ENCODE measurements at regions not wholly inside any gene's neighbourhood (a gene's known extent, or its start where the extent isn't known, plus 50 kb on each side); places are given as distances from the start of the nearest gene placed in this dataset.

DNA sequence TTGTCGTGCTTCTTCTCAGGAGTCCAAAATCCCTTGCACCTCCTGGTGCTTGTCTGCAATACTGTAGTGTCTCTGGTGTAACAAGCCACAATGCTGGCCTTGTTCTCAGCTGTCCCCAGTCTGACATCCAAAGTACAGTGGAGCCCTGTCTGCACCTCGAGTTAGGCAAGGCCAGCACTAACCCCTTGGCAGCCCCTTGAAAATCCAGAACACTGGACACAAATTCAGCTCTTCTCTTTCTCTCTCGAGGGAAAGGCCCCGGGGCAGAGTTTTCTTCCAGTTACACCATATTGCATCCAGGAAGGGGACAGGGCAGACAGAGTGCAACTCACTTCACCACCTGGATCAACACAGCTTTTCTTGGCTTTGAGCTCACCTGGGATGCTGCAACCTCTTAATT is 91.3 kb upstream of the ATP10A start:
- Histone ChIP-seq H3K9me3 (peaks cover 0 to 5% (median 5%) of the 10 kb centered on the region in 3 donors), H3K27ac (no peak overlapping the region), H3K36me3 (no peaks in the 10 kb centered on the region), H3K27me3 (peaks cover 0 to 3% of the 10 kb centered on the region in 2 donors), H3K4me1 (no peaks in the 10 kb centered on the region), H3K4me3 (no peak overlapping the region)
- intact Hi-C loops (cut with DNase I; ENCODE audit: low total_unique reads), result loop anchor here (10.0 kb wide), 1 partner anchor 310 kb away; no protein-coding TSS in a partner anchor
- DNase-seq, result no peak
- TF ChIP-seq, protein P1, sequence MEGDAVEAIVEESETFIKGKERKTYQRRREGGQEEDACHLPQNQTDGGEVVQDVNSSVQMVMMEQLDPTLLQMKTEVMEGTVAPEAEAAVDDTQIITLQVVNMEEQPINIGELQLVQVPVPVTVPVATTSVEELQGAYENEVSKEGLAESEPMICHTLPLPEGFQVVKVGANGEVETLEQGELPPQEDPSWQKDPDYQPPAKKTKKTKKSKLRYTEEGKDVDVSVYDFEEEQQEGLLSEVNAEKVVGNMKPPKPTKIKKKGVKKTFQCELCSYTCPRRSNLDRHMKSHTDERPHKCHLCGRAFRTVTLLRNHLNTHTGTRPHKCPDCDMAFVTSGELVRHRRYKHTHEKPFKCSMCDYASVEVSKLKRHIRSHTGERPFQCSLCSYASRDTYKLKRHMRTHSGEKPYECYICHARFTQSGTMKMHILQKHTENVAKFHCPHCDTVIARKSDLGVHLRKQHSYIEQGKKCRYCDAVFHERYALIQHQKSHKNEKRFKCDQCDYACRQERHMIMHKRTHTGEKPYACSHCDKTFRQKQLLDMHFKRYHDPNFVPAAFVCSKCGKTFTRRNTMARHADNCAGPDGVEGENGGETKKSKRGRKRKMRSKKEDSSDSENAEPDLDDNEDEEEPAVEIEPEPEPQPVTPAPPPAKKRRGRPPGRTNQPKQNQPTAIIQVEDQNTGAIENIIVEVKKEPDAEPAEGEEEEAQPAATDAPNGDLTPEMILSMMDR (IDR thresholded peaks at IDR 0.05), result no peak

DNA sequence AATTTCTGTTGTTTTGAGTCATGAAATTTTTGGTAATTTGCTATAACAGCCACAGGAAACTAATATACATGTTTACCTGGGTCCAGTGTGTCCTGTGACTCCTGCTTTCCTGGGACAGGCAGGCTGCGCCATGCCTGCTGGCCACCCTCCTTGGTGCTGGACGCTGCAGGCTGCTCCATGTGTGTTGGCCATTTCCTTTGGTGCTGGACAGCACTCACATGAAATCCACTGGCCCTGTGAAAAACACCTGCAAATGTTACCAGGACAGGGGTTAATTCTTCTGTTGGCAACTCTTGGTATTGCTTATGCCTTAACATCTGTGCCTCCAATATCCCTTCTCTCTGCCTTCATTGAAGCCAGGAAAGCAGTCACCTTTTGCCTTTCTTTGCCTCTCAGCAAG is 86.9 kb upstream of the ATP10A start:
- Histone ChIP-seq H3K27ac (no peak overlapping the region), H3K27me3 (no peaks in the 10 kb centered on the region), H3K4me3 (no peak overlapping the region), H3K9me3 (peaks cover 0 to 5% (median 5%) of the 10 kb centered on the region in 3 donors), H3K36me3 (no peaks in the 10 kb centered on the region), H3K4me1 (no peaks in the 10 kb centered on the region)
- no peak for DNase-seq
- TF ChIP-seq, protein P1 (IDR thresholded peaks at IDR 0.05), result no peak
- intact Hi-C loops (cut with DNase I; ENCODE audit: low total_unique reads), result loop anchor here (10.0 kb wide), 1 partner anchor 315 kb away; no protein-coding TSS in a partner anchor

DNA sequence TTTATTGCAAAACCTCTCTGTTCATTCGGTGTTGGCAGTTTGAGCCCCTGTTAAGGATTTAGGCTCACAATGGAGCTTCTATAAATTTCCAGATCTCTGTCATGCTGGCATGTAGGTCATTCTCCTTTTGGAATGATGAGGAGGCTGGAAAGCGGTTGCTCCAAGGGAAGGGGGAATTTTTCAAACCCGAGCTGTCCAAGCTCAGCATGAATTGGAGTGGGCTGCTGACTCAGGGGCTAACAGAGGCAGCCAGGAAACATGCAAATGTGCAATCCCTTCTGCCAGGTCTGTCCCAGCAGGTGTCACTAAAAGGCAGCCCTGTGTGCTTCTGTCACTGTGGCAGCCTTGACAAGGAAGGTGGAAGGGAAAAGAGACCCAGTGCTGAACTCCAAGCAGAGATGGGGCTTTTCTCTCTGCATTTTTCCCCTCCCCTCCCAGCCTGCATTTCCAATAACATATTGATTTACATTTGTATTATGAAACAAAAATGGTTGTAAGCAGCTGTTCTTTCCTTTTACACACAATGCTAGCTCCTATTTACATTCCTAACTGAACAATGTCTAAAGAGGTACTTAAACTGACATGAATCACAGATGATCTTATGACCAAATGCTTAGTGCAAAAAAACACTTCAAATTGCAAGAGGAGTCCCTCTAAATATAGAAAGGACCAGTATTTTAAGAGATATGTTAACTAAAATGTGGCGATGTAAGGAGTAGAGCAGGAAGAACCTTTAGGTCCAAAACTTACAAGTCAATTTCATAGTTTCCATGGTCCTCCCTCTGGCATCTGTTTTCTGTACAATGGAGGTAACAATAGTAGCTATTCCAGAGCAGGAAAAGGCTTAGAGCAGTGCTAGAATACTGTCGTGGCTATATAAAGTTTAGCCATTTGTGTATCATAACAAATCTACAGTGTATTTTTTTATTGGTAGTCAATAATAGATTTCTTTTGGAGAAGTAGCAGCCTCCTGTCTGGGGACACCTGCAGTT is 84.5 kb upstream of the ATP10A start:
- Histone ChIP-seq H3K27ac (no peak overlapping the region), H3K36me3 (no peaks in the 10 kb centered on the region), H3K4me3 (no peak overlapping the region), H3K4me1 (no peaks in the 10 kb centered on the region), H3K9me3 (no peaks in the 10 kb centered on the region), H3K27me3 (no peaks in the 10 kb centered on the region)
- TF ChIP-seq, protein P1 (IDR thresholded peaks at IDR 0.05), result no peak
- intact Hi-C loops (cut with DNase I; ENCODE audit: low total_unique reads), result no loop called here
- no peak for DNase-seq

DNA sequence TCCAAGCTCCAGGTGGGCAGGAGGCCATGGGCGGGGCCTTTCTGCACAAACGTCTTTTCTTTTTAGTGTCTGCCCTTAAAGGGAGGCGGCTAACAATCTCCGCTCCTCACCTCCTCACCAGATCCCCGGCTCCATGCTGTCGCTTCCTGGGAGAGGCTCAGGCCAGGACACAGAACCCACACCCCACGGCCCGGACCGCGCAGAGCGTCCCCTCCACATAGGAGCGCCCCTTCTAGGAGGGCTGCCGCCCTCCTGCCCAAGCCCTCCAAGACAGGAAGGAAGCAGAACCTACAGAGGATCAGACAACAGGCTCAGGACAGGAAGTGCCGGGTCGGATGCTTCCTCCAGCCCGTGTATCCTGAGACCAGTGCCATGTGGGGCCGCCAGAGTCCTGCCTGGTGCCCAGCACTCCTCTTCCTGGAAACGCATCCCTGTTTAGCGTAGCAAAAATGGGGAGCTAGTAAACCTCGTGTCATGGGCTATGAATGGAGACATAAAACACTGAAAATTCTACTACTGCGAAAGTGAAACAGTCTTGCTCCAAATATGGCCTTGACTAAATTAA is 83.2 kb upstream of the ATP10A start:
- TF ChIP-seq, protein P1 (IDR thresholded peaks at IDR 0.05), result no peak
- Histone ChIP-seq H3K36me3 (no peaks in the 10 kb centered on the region), H3K9me3 (no peaks in the 10 kb centered on the region), H3K27ac (no peak overlapping the region), H3K4me3 (no peak overlapping the region), H3K4me1 (no peaks in the 10 kb centered on the region), H3K27me3 (no peaks in the 10 kb centered on the region)
- no peak for DNase-seq
- intact Hi-C loops (cut with DNase I; ENCODE audit: low total_unique reads), result no loop called here

DNA sequence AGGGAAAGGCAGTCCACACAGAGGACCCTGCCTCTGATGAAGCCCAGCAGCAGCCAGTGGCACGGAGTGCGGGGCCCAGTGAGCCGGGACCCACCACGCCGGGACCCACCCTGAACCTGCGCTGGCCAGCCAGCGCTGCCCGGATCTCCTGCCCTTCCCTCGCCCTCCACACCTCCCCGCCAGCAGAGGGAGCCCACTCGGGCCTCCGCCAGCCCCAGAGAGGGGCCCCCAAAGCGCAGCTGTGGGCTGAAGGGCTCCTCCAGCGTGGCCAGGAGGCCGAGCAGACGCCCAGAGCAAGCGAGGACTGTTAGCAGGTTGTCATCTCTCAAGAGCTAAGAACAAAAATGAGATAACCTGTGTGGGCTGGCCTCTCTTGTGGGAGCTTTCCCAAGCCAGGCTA is 81.3 kb upstream of the ATP10A start:
- TF ChIP-seq, protein P1 (IDR thresholded peaks at IDR 0.05), result no peak
- no peaks in the 10 kb centered on the region for H3K36me3 ChIP-seq
- H3K27ac ChIP-seq, result no peak overlapping the region
- no peaks in the 10 kb centered on the region for H3K9me3 ChIP-seq
- intact Hi-C loops (cut with DNase I; ENCODE audit: low total_unique reads), result no loop called here
- H3K4me3 ChIP-seq, result no peak overlapping the region
- no peaks in the 10 kb centered on the region for H3K4me1 ChIP-seq
- H3K27me3 ChIP-seq, result no peaks in the 10 kb centered on the region
- no peak for DNase-seq
